ENCODE measurements at regions not wholly inside any gene's neighbourhood (a gene's known extent, or its start where the extent isn't known, plus 50 kb on each side); places are given as distances from the start of the nearest gene placed in this dataset.

DNA sequence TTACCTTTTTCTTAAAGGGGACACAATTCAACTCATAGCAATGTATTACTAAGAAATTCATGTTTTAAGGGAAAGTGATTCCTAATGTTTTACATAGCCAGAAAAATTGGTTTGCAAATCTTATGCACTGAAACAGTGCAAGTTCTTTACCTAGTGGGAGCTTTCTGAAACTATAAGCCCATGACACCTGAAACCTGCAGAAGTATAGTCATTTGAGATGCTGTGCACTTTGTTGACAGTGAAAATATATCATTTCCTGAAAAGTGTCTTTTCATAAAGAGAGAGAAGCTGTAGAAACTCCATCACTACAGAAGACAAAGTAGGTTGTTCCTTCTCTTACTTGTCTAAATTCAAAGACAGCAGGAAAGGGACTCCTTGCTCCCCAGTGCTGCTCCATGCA, 517.1 kb downstream of the LMO7 start:
- TF ChIP-seq, protein P1, sequence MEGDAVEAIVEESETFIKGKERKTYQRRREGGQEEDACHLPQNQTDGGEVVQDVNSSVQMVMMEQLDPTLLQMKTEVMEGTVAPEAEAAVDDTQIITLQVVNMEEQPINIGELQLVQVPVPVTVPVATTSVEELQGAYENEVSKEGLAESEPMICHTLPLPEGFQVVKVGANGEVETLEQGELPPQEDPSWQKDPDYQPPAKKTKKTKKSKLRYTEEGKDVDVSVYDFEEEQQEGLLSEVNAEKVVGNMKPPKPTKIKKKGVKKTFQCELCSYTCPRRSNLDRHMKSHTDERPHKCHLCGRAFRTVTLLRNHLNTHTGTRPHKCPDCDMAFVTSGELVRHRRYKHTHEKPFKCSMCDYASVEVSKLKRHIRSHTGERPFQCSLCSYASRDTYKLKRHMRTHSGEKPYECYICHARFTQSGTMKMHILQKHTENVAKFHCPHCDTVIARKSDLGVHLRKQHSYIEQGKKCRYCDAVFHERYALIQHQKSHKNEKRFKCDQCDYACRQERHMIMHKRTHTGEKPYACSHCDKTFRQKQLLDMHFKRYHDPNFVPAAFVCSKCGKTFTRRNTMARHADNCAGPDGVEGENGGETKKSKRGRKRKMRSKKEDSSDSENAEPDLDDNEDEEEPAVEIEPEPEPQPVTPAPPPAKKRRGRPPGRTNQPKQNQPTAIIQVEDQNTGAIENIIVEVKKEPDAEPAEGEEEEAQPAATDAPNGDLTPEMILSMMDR (IDR thresholded peaks at IDR 0.05): no peak
- TF ChIP-seq POLR2AphosphoS5 (IDR thresholded peaks at IDR 0.05; ENCODE audit: insufficient read depth in 1 of 2, low read depth in 1 of 2) (no peak), POLR2A (IDR thresholded peaks at IDR 0.05) (no peak)
